ENCODE measurements at regions not wholly inside any gene's neighbourhood (a gene's known extent, or its start where the extent isn't known, plus 50 kb on each side); places are given as distances from the start of the nearest gene placed in this dataset.

DNA sequence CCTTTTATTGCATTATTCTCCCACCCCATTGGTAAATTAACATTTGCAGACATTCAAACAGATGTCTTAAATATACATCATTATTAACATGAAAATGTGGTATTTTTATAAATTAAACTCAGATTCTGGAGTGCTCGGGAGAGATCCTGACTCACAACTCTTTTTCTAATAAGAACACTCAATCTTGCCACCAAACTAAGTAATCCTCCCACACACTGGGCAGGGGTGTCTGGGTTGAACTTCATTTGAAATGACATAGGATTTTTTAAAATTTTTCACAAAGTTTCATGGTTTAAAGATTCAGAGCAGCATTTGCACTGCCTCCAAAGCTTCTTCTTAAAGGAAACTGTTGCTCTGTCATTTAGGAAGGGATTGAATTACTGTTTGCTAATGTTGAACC, 754.3 kb downstream of the MECOM start:
- TF ChIP-seq POLR2A (IDR thresholded peaks at IDR 0.05) (no peak), CTCF (IDR thresholded peaks at IDR 0.05) (no peak)
